ENCODE measurements at regions not wholly inside any gene's neighbourhood (a gene's known extent, or its start where the extent isn't known, plus 50 kb on each side); places are given as distances from the start of the nearest gene placed in this dataset.
"Not testable (repeated sequence)": the region's sequence is repeated elsewhere in the genome, so short reads cannot be mapped to it uniquely, and the experiment has no call there.

- H3K27ac ChIP-seq = no peak overlapping the region
- TF ChIP-seq CTCF (IDR thresholded peaks at IDR 0.05) (no peak), POLR2A (IDR thresholded peaks at IDR 0.05) (no peak), POLR2AphosphoS5 (IDR thresholded peaks at IDR 0.05; ENCODE audit: insufficient read depth in 1 of 2, low read depth in 1 of 2) (no peak)
- no peaks in the 10 kb centered on the region for H3K36me3 ChIP-seq
- H3K4me3 ChIP-seq = no peak overlapping the region
- H3K9me3 ChIP-seq = no peaks in the 10 kb centered on the region
- intact Hi-C loops (cut with DNase I) = loop anchor here (5.0 kb wide), 1 partner anchor 1032 kb away; no protein-coding TSS in a partner anchor
- no peaks in the 10 kb centered on the region for H3K4me1 ChIP-seq
- H3K27me3 ChIP-seq = no peaks in the 10 kb centered on the region
- DNase-seq (ENCODE audit: extremely low spot score in 2 of 2) = no peak
Observed at GRCh38 chr14:101259748-101260147, 301.5 kb upstream of the DIO3 start.

GRCh38 chr14:101266441-101266840 lies 294.9 kb upstream of the DIO3 start:
- H3K4me1 ChIP-seq; H3K9me3 ChIP-seq; H3K27ac ChIP-seq; DNase-seq (ENCODE audit: extremely low spot score in 2 of 2); intact Hi-C loops (cut with DNase I); H3K4me3 ChIP-seq; H3K36me3 ChIP-seq; H3K27me3 ChIP-seq: not testable (repeated sequence)

- TF ChIP-seq CTCF (IDR thresholded peaks at IDR 0.05) (no peak), POLR2A (IDR thresholded peaks at IDR 0.05) (no peak), POLR2AphosphoS5 (IDR thresholded peaks at IDR 0.05; ENCODE audit: insufficient read depth in 1 of 2, low read depth in 1 of 2) (no peak)
- intact Hi-C loops (cut with DNase I) = no loop called here
- DNase-seq (ENCODE audit: extremely low spot score in 2 of 2) = no peak
- Histone ChIP-seq H3K4me3 (no peak overlapping the region), H3K27me3 (no peaks in the 10 kb centered on the region), H3K27ac (no peak overlapping the region), H3K36me3 (no peaks in the 10 kb centered on the region), H3K9me3 (no peaks in the 10 kb centered on the region), H3K4me1 (no peaks in the 10 kb centered on the region)
Observed at GRCh38 chr14:101273091-101273490, 288.2 kb upstream of the DIO3 start.

GRCh38 chr14:101276309-101277091 lies 284.8 kb upstream of the DIO3 start:
- Histone ChIP-seq H3K9me3 (no peaks in the 10 kb centered on the region), H3K4me3 (no peak overlapping the region), H3K27me3 (no peaks in the 10 kb centered on the region), H3K4me1 (no peaks in the 10 kb centered on the region), H3K27ac (no peak overlapping the region), H3K36me3 (no peaks in the 10 kb centered on the region)
- intact Hi-C loops (cut with DNase I) = no loop called here
- TF ChIP-seq CTCF (IDR thresholded peaks at IDR 0.05) = no peak
- no peak for TF ChIP-seq POLR2AphosphoS5 (IDR thresholded peaks at IDR 0.05; ENCODE audit: insufficient read depth in 1 of 2, low read depth in 1 of 2)
- TF ChIP-seq POLR2A (IDR thresholded peaks at IDR 0.05) = no peak
- DNase-seq (ENCODE audit: extremely low spot score in 2 of 2) = no peak

GRCh38 chr14:101282418-101282817 lies 278.9 kb upstream of the DIO3 start:
- intact Hi-C loops (cut with DNase I) = no loop called here
- DNase-seq (ENCODE audit: extremely low spot score in 2 of 2) = no peak
- no peaks in the 10 kb centered on the region for H3K9me3 ChIP-seq

More at GRCh38 chr14:101282418-101282817, 278.9 kb upstream of the DIO3 start:
- no peak overlapping the region for H3K4me3 ChIP-seq
- no peaks in the 10 kb centered on the region for H3K36me3 ChIP-seq
- TF ChIP-seq CTCF (IDR thresholded peaks at IDR 0.05) (no peak), POLR2AphosphoS5 (IDR thresholded peaks at IDR 0.05; ENCODE audit: insufficient read depth in 1 of 2, low read depth in 1 of 2) (no peak), POLR2A (IDR thresholded peaks at IDR 0.05) (no peak)
- H3K27me3 ChIP-seq = no peaks in the 10 kb centered on the region
- H3K27ac ChIP-seq = no peak overlapping the region
- H3K4me1 ChIP-seq = peaks cover 9% of the 10 kb centered on the region

Data from vagina (tissue), 2 donors.